H1 (cell line): ENCODE measurements at regions not wholly inside any gene's neighbourhood (a gene's known extent, or its start where the extent isn't known, plus 50 kb on each side); places are given as distances from the start of the nearest gene placed in this dataset.

Experiments
- POU5F1 ChIP-seq: IDR thresholded peaks from 2 replicates; pipeline ENCODE4 v1.6.1; 2011; ENCODE audit warnings: low read depth, mild to moderate bottlenecking, low read length, moderate library complexity
- RBBP5 ChIP-seq: IDR thresholded peaks from 2 replicates; pipeline ENCODE4 v1.7.1; 2012; ENCODE audit warnings: low read depth, mild to moderate bottlenecking, inconsistent platforms, low read length, moderate library complexity, borderline replicate concordance
- TAF1 ChIP-seq: IDR thresholded peaks from 2 replicates; pipeline ENCODE4 v1.6.1; 2011; ENCODE audit warnings: mild to moderate bottlenecking, low read depth, low read length

DNA sequence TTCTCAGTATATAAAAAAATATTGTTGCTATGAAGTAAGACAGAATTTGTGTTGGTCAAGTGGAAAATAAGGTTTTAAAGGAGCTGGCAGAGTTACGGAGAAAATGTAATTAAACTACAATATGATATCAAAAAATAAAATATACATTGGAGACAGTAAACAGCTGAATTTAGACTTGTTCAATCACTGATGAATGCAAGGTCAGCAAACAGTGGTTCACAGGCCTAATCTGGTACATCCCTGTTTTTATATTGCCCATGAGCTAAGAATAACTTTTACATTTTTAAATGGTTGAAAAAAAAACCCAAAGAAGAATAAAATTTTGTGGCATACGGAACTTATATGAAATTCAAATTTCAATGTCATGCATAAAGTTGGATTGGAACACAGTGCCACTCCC lies 131.0 kb upstream of the TRIB2 start (continued):
- TF ChIP-seq RBBP5 (no peak), TAF1 (no peak), POU5F1 (no peak)
